Osteocyte (in vitro differentiated cells): ENCODE measurements at regions not wholly inside any gene's neighbourhood (a gene's known extent, or its start where the extent isn't known, plus 50 kb on each side); places are given as distances from the start of the nearest gene placed in this dataset.
A peak's percentile ranks its signal among the peaks of the same experiment; 100 is the strongest.

Experiments used
- DNase-seq: peaks from one replicate; pipeline ENCODE4 v3.0.0; 2021; ENCODE audit warnings: mixed read lengths; ENCODE audit not compliant: unreplicated experiment; ENCODE audit errors: extremely low spot score
- H3K27ac Mint-ChIP-seq: one replicate; pipeline ENCODE4 v1.8.0; 2021; ENCODE audit warnings: mild to moderate bottlenecking, mixed read lengths; ENCODE audit not compliant: unreplicated experiment
- H3K27me3 Mint-ChIP-seq: one replicate; pipeline ENCODE4 v1.8.0; 2021; ENCODE audit warnings: mixed read lengths; ENCODE audit not compliant: unreplicated experiment
- H3K36me3 Mint-ChIP-seq: one replicate; pipeline ENCODE4 v1.8.0; 2021; ENCODE audit warnings: mixed read lengths; ENCODE audit not compliant: unreplicated experiment
- H3K4me1 Mint-ChIP-seq: one replicate; pipeline ENCODE4 v1.8.0; 2021; ENCODE audit warnings: mixed read lengths; ENCODE audit not compliant: unreplicated experiment
- H3K4me3 Mint-ChIP-seq: one replicate; pipeline ENCODE4 v1.8.0; 2021; ENCODE audit warnings: mild to moderate bottlenecking, moderate library complexity, mixed read lengths; ENCODE audit not compliant: unreplicated experiment
- H3K9me3 Mint-ChIP-seq: one replicate; pipeline ENCODE4 v1.8.0; 2021; ENCODE audit warnings: mixed read lengths; ENCODE audit not compliant: unreplicated experiment
- TF ChIP-seq, protein P1 (sequence below): fragments of 200-600 bp; sonication (generic); IDR thresholded peaks from 2 replicates; pipeline ENCODE4 v1.5.0; 2021; ENCODE audit warnings: antibody characterized with exemption, mild to moderate bottlenecking, moderate library complexity

DNA sequence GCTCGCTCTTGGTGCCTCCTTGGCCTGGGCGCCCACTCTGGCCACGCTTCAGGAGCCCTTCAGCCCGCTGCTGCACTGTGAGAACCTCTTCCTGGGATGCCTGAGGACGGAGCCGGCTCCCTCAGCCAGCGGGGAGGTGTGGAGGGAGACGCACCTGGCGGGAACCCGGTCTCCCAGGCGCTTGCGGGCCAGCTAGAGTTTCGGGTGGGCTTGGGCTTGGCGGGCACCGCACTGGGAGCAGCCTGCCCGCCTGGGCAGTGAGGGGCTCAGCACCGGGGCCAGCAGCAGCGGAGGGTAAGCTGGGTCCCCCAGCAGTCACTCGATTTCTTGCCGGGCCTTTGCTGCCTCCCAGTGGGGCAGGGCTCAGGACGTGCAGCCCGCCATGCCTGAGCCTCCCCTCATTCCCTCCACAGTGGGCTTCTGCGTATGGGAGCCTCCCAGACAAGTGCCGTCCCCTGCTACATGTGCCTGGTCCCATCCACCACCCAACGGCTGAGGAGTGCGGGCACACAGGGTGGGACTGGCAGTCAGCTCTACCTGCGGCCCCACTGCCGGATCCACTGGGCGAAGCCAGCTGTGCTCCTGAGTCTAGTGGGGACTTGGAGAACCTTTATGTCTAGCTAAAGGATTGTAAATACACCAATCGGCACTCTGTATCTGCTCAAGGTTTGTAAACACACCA, 708.7 kb downstream of the VGLL3 start:
- no peaks in the 10 kb centered on the region for H3K36me3 Mint-ChIP-seq
- DNase-seq, result peak; percentile 82
- no peak overlapping the region for H3K27ac Mint-ChIP-seq
- H3K27me3 Mint-ChIP-seq, result no peaks in the 10 kb centered on the region
- no peaks in the 10 kb centered on the region for H3K9me3 Mint-ChIP-seq
- H3K4me1 Mint-ChIP-seq, result no peaks in the 10 kb centered on the region
- no peak overlapping the region for H3K4me3 Mint-ChIP-seq
- TF ChIP-seq, protein P1, sequence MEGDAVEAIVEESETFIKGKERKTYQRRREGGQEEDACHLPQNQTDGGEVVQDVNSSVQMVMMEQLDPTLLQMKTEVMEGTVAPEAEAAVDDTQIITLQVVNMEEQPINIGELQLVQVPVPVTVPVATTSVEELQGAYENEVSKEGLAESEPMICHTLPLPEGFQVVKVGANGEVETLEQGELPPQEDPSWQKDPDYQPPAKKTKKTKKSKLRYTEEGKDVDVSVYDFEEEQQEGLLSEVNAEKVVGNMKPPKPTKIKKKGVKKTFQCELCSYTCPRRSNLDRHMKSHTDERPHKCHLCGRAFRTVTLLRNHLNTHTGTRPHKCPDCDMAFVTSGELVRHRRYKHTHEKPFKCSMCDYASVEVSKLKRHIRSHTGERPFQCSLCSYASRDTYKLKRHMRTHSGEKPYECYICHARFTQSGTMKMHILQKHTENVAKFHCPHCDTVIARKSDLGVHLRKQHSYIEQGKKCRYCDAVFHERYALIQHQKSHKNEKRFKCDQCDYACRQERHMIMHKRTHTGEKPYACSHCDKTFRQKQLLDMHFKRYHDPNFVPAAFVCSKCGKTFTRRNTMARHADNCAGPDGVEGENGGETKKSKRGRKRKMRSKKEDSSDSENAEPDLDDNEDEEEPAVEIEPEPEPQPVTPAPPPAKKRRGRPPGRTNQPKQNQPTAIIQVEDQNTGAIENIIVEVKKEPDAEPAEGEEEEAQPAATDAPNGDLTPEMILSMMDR, result no peak

GRCh38 chr3:86269364-86270155, 721.4 kb downstream of the VGLL3 start:
- no peak for DNase-seq
- Mint-ChIP-seq H3K36me3 (no peaks in the 10 kb centered on the region), H3K9me3 (no peaks in the 10 kb centered on the region), H3K27ac (no peak overlapping the region), H3K4me3 (no peak overlapping the region), H3K27me3 (no peaks in the 10 kb centered on the region), H3K4me1 (no peaks in the 10 kb centered on the region)
- TF ChIP-seq, protein P1, result no peak

DNA sequence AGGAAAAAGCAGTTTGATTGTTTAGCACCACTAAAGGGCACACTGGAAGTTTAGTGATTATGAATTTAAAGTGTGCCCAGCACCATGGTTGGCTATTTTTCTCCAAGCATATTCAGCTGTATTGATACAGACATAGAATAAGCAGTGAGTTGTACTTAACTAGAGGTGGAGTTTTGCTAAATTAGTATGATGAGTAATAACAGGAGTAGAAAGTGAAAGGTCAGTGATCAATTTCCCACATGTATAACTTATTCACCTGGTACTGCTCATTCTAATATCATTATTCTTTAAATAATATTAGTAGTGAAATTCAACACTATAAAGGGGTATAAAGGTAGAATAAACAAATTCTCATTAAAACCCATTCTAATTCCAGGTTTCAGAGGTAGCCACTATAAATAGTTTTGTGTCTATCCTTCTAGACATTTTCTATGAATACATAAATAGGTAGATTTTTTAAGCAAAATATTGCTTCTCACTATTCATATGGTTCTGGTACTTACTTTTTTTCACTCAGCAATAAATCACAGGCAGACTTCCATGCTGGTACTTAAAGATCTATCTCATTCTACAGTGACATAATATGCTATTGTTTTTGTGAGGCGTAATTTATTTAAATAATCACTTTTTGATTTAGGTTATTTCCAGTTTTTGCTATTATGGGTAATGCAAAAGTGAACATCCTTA, 732.9 kb downstream of the VGLL3 start:
- Mint-ChIP-seq H3K27ac (no peak overlapping the region), H3K4me3 (no peak overlapping the region), H3K9me3 (no peaks in the 10 kb centered on the region), H3K27me3 (no peaks in the 10 kb centered on the region), H3K36me3 (no peaks in the 10 kb centered on the region), H3K4me1 (no peaks in the 10 kb centered on the region)
- no peak for DNase-seq
- TF ChIP-seq, protein P1, result no peak

DNA sequence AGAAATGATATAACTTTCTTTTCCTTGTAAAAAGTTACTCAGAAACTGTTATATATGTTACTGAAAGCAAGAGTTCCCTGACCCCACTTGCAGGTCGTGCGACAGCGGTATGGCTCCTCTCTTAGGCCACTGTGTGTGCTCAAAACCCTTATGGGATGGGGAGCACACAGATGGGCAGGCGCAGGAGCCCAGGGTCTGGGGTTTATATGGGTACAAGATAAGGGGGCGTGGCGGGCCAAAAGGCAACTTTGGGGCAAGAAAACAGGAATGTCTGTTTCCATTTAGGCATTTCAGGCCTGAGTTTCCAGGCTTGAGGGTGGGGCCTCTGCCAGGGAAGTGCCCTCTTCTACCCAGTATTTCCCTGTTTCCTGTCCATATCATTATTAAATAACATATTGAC, 736.5 kb downstream of the VGLL3 start:
- no peak for DNase-seq
- TF ChIP-seq, protein P1, result no peak
- Mint-ChIP-seq H3K4me1 (no peaks in the 10 kb centered on the region), H3K27me3 (peaks cover 4% of the 10 kb centered on the region), H3K4me3 (no peak overlapping the region), H3K9me3 (no peaks in the 10 kb centered on the region), H3K27ac (no peak overlapping the region), H3K36me3 (no peaks in the 10 kb centered on the region)

DNA sequence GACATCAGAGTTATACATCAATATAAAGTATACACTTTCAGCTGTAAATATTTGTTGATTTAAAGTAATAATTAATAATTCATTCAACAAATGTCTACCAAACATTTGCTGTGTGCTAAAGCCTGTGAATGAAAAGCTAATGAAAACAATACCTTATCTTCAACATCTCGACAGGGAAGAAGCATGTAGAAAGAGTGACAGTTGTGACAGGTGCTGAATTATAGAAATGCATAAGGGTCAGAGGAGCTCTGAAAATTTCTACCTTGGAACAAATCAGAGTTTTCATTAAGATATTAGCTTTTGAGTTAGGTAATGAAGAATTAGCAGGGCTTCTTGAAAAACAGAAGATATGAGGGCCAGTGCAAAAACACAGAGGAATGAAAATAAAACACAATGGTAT, 739.2 kb downstream of the VGLL3 start:
- peaks cover 4% of the 10 kb centered on the region for H3K27me3 Mint-ChIP-seq
- H3K4me3 Mint-ChIP-seq, result no peak overlapping the region
- H3K9me3 Mint-ChIP-seq, result no peaks in the 10 kb centered on the region
- TF ChIP-seq, protein P1, result no peak
- no peak overlapping the region for H3K27ac Mint-ChIP-seq
- no peaks in the 10 kb centered on the region for H3K36me3 Mint-ChIP-seq
- H3K4me1 Mint-ChIP-seq, result no peaks in the 10 kb centered on the region
- no peak for DNase-seq
